NT2/D1 (cell line): ENCODE measurements at regions not wholly inside any gene's neighbourhood (a gene's known extent, or its start where the extent isn't known, plus 50 kb on each side); places are given as distances from the start of the nearest gene placed in this dataset.

Source experiments
- DNase-seq: peaks from one replicate; pipeline ENCODE4 v3.0.0-alpha.2; 2011; ENCODE audit warnings: low read depth, low spot score
- H3K27me3 ChIP-seq: 2 replicates; pipeline ENCODE4 v1.6.0; 2011; ENCODE audit warnings: mild to moderate bottlenecking; ENCODE audit not compliant: insufficient read length, insufficient read depth
- H3K36me3 ChIP-seq: 2 replicates; pipeline ENCODE4 v1.6.1; 2011; ENCODE audit warnings: mild to moderate bottlenecking, low read length, mixed read lengths; ENCODE audit not compliant: insufficient read depth, insufficient read length
- H3K4me1 ChIP-seq: 2 replicates; pipeline ENCODE4 v1.5.1; 2011; ENCODE audit not compliant: insufficient read depth, insufficient read length
- H3K4me3 ChIP-seq: 2 replicates; pipeline ENCODE4 v1.5.1; 2011; ENCODE audit warnings: low read depth; ENCODE audit not compliant: insufficient read length
- H3K9ac ChIP-seq: 2 replicates; pipeline ENCODE4 v1.6.0; 2011; ENCODE audit warnings: low read depth; ENCODE audit not compliant: insufficient read length
- H3K9me3 ChIP-seq: 2 replicates; pipeline ENCODE4 v1.5.1; 2011; ENCODE audit warnings: mild to moderate bottlenecking, low read length; ENCODE audit not compliant: insufficient read depth
- SUZ12 ChIP-seq: IDR thresholded peaks from 2 replicates; pipeline ENCODE4 v1.6.1; 2011; ENCODE audit not compliant: insufficient read length, insufficient read depth; ENCODE audit errors: extremely low read depth
- YY1 ChIP-seq: IDR thresholded peaks from 2 replicates; pipeline ENCODE4 v1.6.1; 2011; ENCODE audit not compliant: insufficient read length, insufficient read depth
- ZNF274 ChIP-seq: IDR thresholded peaks from 2 replicates; pipeline ENCODE4 v1.6.1; 2011; ENCODE audit warnings: mild to moderate bottlenecking, low read depth, low read length

DNA sequence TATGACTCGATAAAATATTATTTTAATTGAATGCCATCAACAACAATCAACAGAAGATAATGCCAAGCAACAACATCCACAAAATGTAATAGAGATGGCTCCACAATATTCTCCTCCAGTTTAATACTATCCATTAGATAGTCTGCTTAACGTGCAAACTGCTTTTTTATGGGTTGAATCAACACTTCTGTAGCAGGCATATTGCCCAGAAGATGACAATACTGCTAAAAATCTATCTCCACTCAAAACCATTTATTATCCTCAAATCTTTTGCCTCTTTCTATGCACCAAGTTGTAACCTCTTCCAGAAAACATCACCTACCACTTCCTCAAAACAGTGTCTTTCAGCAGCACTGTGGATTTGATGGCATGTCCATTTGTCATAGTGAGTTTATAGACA lies 295.7 kb upstream of the LMCD1 start:
- no peak overlapping the region for H3K4me3 ChIP-seq
- H3K9ac ChIP-seq = no peak overlapping the region
- DNase-seq = no peak
- TF ChIP-seq YY1 = no peak
- no peak for TF ChIP-seq ZNF274
- no peak for TF ChIP-seq SUZ12
- H3K9me3 ChIP-seq = no peaks in the 10 kb centered on the region
- H3K27me3 ChIP-seq = no peaks in the 10 kb centered on the region
- H3K4me1 ChIP-seq = no peaks in the 10 kb centered on the region
- H3K36me3 ChIP-seq = no peaks in the 10 kb centered on the region

DNA sequence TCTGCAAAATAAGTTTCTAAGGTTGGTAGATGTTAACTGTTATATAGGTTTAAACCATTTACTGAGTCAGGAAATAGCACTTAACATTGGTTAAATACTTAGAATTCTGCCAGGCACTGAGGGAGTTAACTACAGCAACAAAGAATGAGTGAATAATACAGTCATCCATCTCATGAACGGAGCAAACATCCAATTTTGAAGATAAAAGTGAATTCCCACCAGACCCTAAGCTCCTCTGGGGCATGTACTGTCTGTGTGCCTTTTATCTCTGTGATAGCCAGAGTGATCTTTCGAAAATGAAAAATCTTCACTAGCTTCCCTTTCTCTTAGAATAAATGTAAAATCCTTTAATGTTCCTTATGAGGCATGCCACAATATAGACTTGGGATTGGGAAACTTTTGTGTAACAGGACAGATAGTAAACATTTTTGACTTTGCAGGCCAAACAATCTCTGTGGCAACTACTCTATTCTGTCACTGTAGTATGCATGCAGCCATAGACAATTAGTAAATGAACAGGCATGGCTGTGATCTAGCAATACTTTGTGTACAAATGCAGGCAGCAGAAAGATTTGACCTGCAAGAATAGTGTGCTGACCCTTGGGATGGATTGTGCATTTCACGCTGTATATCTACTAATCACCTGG lies 294.5 kb upstream of the LMCD1 start:
- no peak for DNase-seq
- no peaks in the 10 kb centered on the region for H3K4me1 ChIP-seq
- TF ChIP-seq SUZ12 (no peak), YY1 (no peak), ZNF274 (no peak)
- H3K9me3 ChIP-seq = no peaks in the 10 kb centered on the region
- H3K9ac ChIP-seq = no peak overlapping the region
- H3K27me3 ChIP-seq = no peaks in the 10 kb centered on the region
- no peak overlapping the region for H3K4me3 ChIP-seq
- H3K36me3 ChIP-seq = no peaks in the 10 kb centered on the region

DNA sequence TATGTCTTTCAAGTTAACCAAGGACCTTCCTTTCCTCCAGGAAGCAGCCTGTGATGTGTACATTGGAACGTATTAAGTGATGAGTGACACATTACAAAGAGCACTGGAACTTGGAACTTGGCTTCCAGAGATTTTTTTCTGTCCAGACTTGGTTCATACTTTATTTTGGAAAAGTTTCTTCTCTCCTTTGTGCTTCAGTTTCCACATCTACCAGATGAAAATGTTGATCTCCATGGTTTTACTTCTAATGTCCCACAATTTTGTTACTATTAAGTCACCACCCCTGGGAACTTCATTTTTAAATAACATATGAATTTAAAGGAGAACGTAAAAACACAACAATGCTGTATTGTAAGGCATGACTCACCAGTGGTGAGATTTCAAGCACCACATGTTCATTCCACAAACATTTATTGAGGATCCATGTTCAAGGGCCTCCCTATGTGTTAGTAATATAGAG lies 290.7 kb upstream of the LMCD1 start:
- Histone ChIP-seq H3K4me1 (no peaks in the 10 kb centered on the region), H3K9me3 (no peaks in the 10 kb centered on the region), H3K9ac (no peak overlapping the region), H3K36me3 (no peaks in the 10 kb centered on the region), H3K27me3 (no peaks in the 10 kb centered on the region), H3K4me3 (no peak overlapping the region)
- no peak for TF ChIP-seq SUZ12
- TF ChIP-seq YY1 = no peak
- TF ChIP-seq ZNF274 = no peak
- no peak for DNase-seq

DNA sequence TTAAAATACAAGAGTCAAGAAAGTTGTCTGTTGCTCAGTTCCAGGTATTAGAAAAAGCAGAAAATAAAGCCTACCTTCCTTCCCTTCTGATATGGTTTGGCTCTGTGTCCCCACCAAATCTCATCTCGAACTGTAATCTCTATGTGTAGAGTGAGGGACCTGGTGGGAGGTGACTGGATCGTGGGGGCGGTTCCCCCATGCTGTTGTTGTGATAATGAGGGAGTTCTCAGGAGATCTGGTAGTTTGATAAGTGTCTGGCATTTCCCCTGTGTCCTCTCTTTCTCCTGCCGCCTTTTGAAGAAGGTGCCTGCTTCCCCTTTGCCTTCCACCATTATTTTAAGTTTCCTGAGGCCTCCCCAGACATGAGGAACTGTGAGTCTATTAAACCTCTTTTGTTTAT lies 288.8 kb upstream of the LMCD1 start:
- no peaks in the 10 kb centered on the region for H3K36me3 ChIP-seq
- H3K27me3 ChIP-seq = no peaks in the 10 kb centered on the region
- TF ChIP-seq SUZ12 = no peak
- TF ChIP-seq YY1 = no peak
- TF ChIP-seq ZNF274 = no peak
- H3K9ac ChIP-seq = no peak overlapping the region
- no peaks in the 10 kb centered on the region for H3K4me1 ChIP-seq
- DNase-seq = peak; percentile 25
- no peak overlapping the region for H3K4me3 ChIP-seq
- H3K9me3 ChIP-seq = no peaks in the 10 kb centered on the region

DNA sequence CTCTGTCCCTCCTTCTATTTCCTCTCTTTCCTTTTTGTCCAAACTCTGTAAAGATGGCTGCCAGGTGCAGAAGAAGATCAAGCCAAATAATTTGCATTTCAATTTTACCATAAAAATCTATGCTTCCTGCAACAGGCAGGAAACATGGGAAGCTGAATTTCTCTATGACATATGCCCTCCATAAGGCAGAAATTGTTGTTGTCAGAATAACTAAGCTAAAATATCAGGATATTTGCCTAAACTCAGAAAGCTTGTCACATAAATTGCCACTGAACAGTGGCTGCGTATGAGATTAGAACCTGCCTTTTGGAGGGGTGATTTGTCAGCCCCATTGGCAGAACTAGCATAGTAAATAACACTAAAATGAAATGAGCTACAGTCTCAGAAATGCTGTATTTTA lies 288.3 kb upstream of the LMCD1 start:
- H3K9me3 ChIP-seq = no peaks in the 10 kb centered on the region
- H3K4me1 ChIP-seq = no peaks in the 10 kb centered on the region
- H3K9ac ChIP-seq = no peak overlapping the region
- no peak overlapping the region for H3K4me3 ChIP-seq
- TF ChIP-seq SUZ12 = no peak
- no peak for TF ChIP-seq YY1
- no peak for TF ChIP-seq ZNF274
- no peaks in the 10 kb centered on the region for H3K27me3 ChIP-seq
- no peaks in the 10 kb centered on the region for H3K36me3 ChIP-seq
- no peak for DNase-seq

DNA sequence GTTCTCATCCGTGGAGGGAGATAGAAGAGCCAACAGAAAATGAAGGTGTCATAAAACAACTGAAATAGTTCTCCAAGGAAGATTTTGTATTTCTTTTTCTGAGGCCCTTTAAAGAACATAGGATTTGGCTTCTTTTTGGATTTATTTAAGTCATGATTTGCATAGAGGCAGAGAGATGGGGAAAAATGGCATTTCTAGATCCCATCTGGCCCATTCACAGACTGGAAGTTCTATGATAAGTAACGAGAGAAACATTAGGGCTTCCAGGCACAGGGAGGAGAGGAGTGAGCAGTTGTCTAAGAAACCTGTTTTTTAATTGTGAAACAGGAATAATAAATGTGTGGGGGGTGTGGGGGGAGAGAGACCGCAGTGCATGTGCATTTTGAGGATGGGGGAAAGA lies 285.8 kb upstream of the LMCD1 start:
- DNase-seq = no peak
- no peak for TF ChIP-seq YY1
- no peak for TF ChIP-seq SUZ12
- no peak for TF ChIP-seq ZNF274
- Histone ChIP-seq H3K36me3 (no peaks in the 10 kb centered on the region), H3K27me3 (no peaks in the 10 kb centered on the region), H3K4me1 (no peaks in the 10 kb centered on the region), H3K9ac (no peak overlapping the region), H3K4me3 (no peak overlapping the region), H3K9me3 (no peaks in the 10 kb centered on the region)

DNA sequence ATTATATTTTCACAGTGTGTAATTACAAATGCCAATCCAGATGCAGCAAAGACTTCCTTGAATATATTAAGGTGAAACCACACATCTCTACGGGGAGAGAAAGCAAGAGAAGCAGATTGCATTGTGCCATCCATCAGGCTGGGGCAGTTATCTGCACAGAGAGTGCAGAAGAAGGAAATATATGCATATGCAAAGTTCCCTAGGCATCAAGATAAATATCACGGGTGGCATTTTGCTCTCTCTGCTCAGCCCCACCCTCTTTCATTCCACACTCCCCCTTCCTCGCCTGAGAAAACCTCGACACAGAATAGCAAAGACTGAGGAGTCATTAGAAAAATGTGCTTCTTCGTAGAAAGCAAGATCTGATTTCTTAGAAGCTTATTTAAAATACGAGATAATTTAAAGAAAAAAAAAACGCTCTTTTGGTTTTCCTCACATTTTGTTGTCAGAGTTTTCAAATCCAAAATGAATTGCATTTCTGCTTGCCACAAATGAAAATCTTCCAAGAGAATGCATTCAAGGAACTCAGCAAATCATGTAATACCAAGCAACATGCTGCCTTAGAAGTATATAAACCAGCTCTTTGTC lies 283.2 kb upstream of the LMCD1 start:
- TF ChIP-seq SUZ12 (no peak), YY1 (no peak), ZNF274 (no peak)
- DNase-seq = no peak
- no peak overlapping the region for H3K4me3 ChIP-seq
- no peaks in the 10 kb centered on the region for H3K4me1 ChIP-seq
- no peaks in the 10 kb centered on the region for H3K27me3 ChIP-seq
- H3K9ac ChIP-seq = no peak overlapping the region
- H3K9me3 ChIP-seq = no peaks in the 10 kb centered on the region
- no peaks in the 10 kb centered on the region for H3K36me3 ChIP-seq

DNA sequence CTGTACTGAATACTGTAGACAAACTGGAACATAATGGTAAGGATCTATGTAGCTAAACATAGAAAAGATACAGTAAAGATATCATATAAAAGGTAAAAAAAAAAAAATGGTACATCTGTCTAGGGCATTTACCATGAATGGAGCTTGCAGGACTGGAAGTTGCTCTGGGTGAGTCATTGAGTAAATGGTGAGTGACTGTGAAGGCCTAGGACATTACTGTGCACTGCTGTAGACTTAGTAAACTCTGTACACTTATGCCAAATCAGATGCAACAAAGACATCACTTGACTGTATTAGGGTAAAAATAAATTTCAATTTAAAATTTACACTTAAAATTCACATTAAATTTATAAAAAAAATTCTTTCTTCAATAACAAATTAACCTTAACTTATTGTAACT lies 281.3 kb upstream of the LMCD1 start:
- DNase-seq = no peak

More for the DNA sequence above, 281.3 kb upstream of the LMCD1 start:
- Histone ChIP-seq H3K9me3 (no peaks in the 10 kb centered on the region), H3K36me3 (no peaks in the 10 kb centered on the region), H3K4me3 (no peak overlapping the region), H3K27me3 (no peaks in the 10 kb centered on the region), H3K4me1 (no peaks in the 10 kb centered on the region), H3K9ac (no peak overlapping the region)
- no peak for TF ChIP-seq ZNF274
- TF ChIP-seq YY1 = no peak
- TF ChIP-seq SUZ12 = no peak
